ENCODE measurements at regions not wholly inside any gene's neighbourhood (a gene's known extent, or its start where the extent isn't known, plus 50 kb on each side); places are given as distances from the start of the nearest gene placed in this dataset.

- H3K36me3 Mint-ChIP-seq (ENCODE audit: low read depth, unreplicated experiment): no peaks in the 10 kb centered on the region
- DNase-seq (ENCODE audit: low read depth) (no peak), FAIRE-seq (no peak)
- no peak overlapping the region for H3K27ac Mint-ChIP-seq (ENCODE audit: unreplicated experiment)
- H3K4me3 Mint-ChIP-seq (ENCODE audit: unreplicated experiment): peak overlapping the region; percentile 31
- Histone ChIP-seq H2AFZ (ENCODE audit: low read depth, low read length) (no peak overlapping the region), H3K27ac (ENCODE audit: low read depth, low read length) (no peak overlapping the region), H3K27me3 (ENCODE audit: insufficient read depth, low read length) (peaks cover 29% of the 10 kb centered on the region), H3K4me2 (ENCODE audit: low read length) (no peak overlapping the region), H3K4me3 (ENCODE audit: insufficient read depth, low read depth, low read length) (no peak overlapping the region), H3K79me2 (ENCODE audit: insufficient read depth, low read length) (no peaks in the 10 kb centered on the region), H3K4me1 (ENCODE audit: insufficient read depth, low read length) (no peaks in the 10 kb centered on the region), H3K9ac (ENCODE audit: low read length) (no peak overlapping the region), H3K9me3 (ENCODE audit: insufficient read depth, low read depth, low read length) (no peaks in the 10 kb centered on the region), H3K36me3 (ENCODE audit: insufficient read depth, low read length) (no peaks in the 10 kb centered on the region), H4K20me1 (ENCODE audit: insufficient read depth, low read length) (no peaks in the 10 kb centered on the region)
- H3K27me3 Mint-ChIP-seq (ENCODE audit: low read depth, unreplicated experiment): peaks cover 89% of the 10 kb centered on the region
- peaks cover 3% of the 10 kb centered on the region for H3K4me1 Mint-ChIP-seq (ENCODE audit: low read depth, unreplicated experiment)
- no peak for TF ChIP-seq EZH2 (IDR thresholded peaks at IDR 0.05; ENCODE audit: insufficient read depth, low read length)
- no peak for TF ChIP-seq CTCF (IDR thresholded peaks at IDR 0.05; ENCODE audit: insufficient read depth, low read depth, low read length)
- no peaks in the 10 kb centered on the region for H3K9me3 Mint-ChIP-seq (ENCODE audit: unreplicated experiment)
These were observed 257.6 kb downstream of the OTUD1 start for GRCh38 chr10:23696476-23696875.

- H3K4me1 Mint-ChIP-seq (ENCODE audit: low read depth, unreplicated experiment): no peaks in the 10 kb centered on the region
- Histone ChIP-seq H3K4me1 (ENCODE audit: insufficient read depth, low read length) (no peaks in the 10 kb centered on the region), H3K4me2 (ENCODE audit: low read length) (no peak overlapping the region), H3K27ac (ENCODE audit: low read depth, low read length) (no peak overlapping the region), H2AFZ (ENCODE audit: low read depth, low read length) (no peak overlapping the region), H3K79me2 (ENCODE audit: insufficient read depth, low read length) (no peaks in the 10 kb centered on the region), H4K20me1 (ENCODE audit: insufficient read depth, low read length) (no peaks in the 10 kb centered on the region), H3K9ac (ENCODE audit: low read length) (no peak overlapping the region), H3K36me3 (ENCODE audit: insufficient read depth, low read length) (no peaks in the 10 kb centered on the region), H3K4me3 (ENCODE audit: insufficient read depth, low read depth, low read length) (no peak overlapping the region), H3K9me3 (ENCODE audit: insufficient read depth, low read depth, low read length) (no peaks in the 10 kb centered on the region), H3K27me3 (ENCODE audit: insufficient read depth, low read length) (no peaks in the 10 kb centered on the region)
- no peaks in the 10 kb centered on the region for H3K36me3 Mint-ChIP-seq (ENCODE audit: low read depth, unreplicated experiment)
- FAIRE-seq (no peak), DNase-seq (ENCODE audit: low read depth) (peak; percentile 27)
- H3K27ac Mint-ChIP-seq (ENCODE audit: unreplicated experiment): no peak overlapping the region
- H3K27me3 Mint-ChIP-seq (ENCODE audit: low read depth, unreplicated experiment): peaks cover 43% of the 10 kb centered on the region
- peak; percentile 50 for TF ChIP-seq CTCF (IDR thresholded peaks at IDR 0.05; ENCODE audit: insufficient read depth, low read depth, low read length)
- no peak for TF ChIP-seq EZH2 (IDR thresholded peaks at IDR 0.05; ENCODE audit: insufficient read depth, low read length)
- H3K4me3 Mint-ChIP-seq (ENCODE audit: unreplicated experiment): no peak overlapping the region
- H3K9me3 Mint-ChIP-seq (ENCODE audit: unreplicated experiment): no peaks in the 10 kb centered on the region
These were observed 264.1 kb downstream of the OTUD1 start for GRCh38 chr10:23702977-23703414.

GRCh38 chr10:23715363-23715762 is 276.5 kb downstream of the OTUD1 start:
- Histone ChIP-seq H3K4me3 (ENCODE audit: insufficient read depth, low read depth, low read length) (no peak overlapping the region), H3K27me3 (ENCODE audit: insufficient read depth, low read length) (no peaks in the 10 kb centered on the region), H3K9me3 (ENCODE audit: insufficient read depth, low read depth, low read length) (no peaks in the 10 kb centered on the region), H2AFZ (ENCODE audit: low read depth, low read length) (no peak overlapping the region), H3K36me3 (ENCODE audit: insufficient read depth, low read length) (no peaks in the 10 kb centered on the region), H4K20me1 (ENCODE audit: insufficient read depth, low read length) (no peaks in the 10 kb centered on the region), H3K9ac (ENCODE audit: low read length) (no peak overlapping the region), H3K27ac (ENCODE audit: low read depth, low read length) (no peak overlapping the region), H3K4me1 (ENCODE audit: insufficient read depth, low read length) (no peaks in the 10 kb centered on the region), H3K79me2 (ENCODE audit: insufficient read depth, low read length) (no peaks in the 10 kb centered on the region), H3K4me2 (ENCODE audit: low read length) (no peak overlapping the region)
- Mint-ChIP-seq H3K9me3 (ENCODE audit: unreplicated experiment) (no peaks in the 10 kb centered on the region), H3K4me1 (ENCODE audit: low read depth, unreplicated experiment) (peaks cover 2% of the 10 kb centered on the region), H3K27ac (ENCODE audit: unreplicated experiment) (no peak overlapping the region), H3K36me3 (ENCODE audit: low read depth, unreplicated experiment) (no peaks in the 10 kb centered on the region), H3K27me3 (ENCODE audit: low read depth, unreplicated experiment) (no peaks in the 10 kb centered on the region), H3K4me3 (ENCODE audit: unreplicated experiment) (no peak overlapping the region)
- FAIRE-seq (no peak), DNase-seq (ENCODE audit: low read depth) (no peak)
- TF ChIP-seq CTCF (IDR thresholded peaks at IDR 0.05; ENCODE audit: insufficient read depth, low read depth, low read length) (no peak), EZH2 (IDR thresholded peaks at IDR 0.05; ENCODE audit: insufficient read depth, low read length) (no peak)

All from astrocyte (in vitro differentiated cells and primary cell).